ENCODE measurements at regions not wholly inside any gene's neighbourhood (a gene's known extent, or its start where the extent isn't known, plus 50 kb on each side); places are given as distances from the start of the nearest gene placed in this dataset.

GRCh38 chr6:149213829-149214228 lies 103.7 kb upstream of the TAB2 start:
- DNase-seq (ENCODE audit: low read depth in 2 of 2, low spot score in 1 of 2) = no peak

DNA sequence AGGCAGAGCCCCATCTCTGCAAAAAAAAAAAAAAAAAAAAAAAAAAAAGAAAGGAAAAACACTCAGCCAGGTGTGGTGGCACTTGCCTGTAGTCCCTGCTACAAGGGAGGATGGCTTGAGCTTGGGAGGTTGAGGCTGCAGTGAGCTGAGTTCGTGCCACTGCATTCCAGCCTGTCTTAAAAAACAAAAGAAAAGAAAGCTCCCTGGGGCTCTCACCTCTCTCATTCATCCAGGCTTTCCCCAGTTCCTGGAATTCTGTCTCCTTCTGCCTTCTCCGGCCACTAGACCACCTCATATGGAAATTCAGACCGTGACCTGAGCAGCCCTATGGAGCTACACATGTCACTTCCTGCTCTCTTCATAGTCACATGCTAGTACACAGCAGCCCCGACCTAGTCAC lies 101.1 kb upstream of the TAB2 start:
- no peak for DNase-seq (ENCODE audit: low read depth in 2 of 2, low spot score in 1 of 2)

DNA sequence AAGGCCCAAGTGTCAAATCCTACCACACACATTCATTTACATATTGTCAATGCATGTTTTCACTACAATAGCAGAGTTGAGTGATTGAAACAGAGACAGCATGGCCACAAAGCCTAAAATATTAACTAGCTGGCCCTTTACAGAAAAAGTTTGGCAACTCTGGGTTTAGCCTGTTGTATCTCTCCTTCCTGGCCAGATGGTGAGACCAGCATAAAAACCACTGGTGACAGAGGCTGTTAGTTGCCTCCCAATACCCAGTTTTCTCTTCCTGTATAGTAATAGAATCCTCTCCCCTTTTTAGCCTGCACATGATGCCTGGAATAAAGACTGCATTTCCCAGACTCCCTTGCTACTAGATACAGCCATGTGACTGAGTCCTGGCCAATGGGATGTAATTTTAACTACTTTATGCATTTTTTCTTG lies 100.0 kb upstream of the TAB2 start:
- no peak for DNase-seq (ENCODE audit: low read depth in 2 of 2, low spot score in 1 of 2)

GRCh38 chr6:149218471-149218870 lies 99.0 kb upstream of the TAB2 start:
- DNase-seq (ENCODE audit: low read depth in 2 of 2, low spot score in 1 of 2) = no peak

GRCh38 chr6:149218915-149219314 lies 98.6 kb upstream of the TAB2 start:
- DNase-seq (ENCODE audit: low read depth in 2 of 2, low spot score in 1 of 2) = no peak

GRCh38 chr6:149220882-149221773 lies 96.4 kb upstream of the TAB2 start:
- DNase-seq (ENCODE audit: low read depth in 2 of 2, low spot score in 1 of 2) = no peak

DNA sequence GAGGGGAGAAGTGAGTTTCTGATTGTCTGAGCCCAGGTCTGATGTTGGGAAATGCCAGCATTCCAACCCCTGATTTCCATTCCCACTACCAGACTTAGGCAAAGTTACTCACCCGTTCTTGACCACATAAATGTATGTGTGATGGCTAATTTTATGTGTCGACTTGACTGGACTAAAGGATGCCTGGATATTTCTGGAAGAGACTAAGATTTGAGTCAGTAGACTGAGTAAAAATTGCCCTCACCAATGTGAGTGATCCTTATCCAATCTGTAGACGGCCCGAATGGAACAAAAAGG lies 95.8 kb upstream of the TAB2 start:
- DNase-seq (ENCODE audit: low read depth in 2 of 2, low spot score in 1 of 2) = no peak

GRCh38 chr6:149223120-149223903 lies 94.2 kb upstream of the TAB2 start:
- DNase-seq (ENCODE audit: low read depth in 2 of 2, low spot score in 1 of 2) = no peak

DNA sequence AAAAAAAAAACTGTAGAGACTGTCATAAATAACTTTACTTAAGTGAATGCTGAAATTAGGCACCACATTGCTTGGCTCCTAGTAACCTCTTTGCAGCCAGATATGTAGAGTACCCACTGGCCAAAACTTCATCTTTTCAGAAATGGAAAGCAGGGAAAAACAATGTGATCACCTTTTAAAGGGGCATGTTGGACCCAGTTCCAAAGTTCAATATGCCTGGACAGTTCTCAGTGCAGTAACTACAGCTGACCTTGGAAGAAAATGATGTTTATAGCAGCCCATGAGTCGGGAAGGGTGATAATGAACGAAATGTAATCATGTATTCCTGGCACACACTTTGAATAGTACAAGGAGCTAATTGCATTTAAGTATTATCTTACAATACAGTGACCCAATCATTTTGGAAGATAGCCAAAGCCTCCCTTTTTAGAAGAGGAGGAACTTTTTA lies 93.6 kb upstream of the TAB2 start:
- no peak for DNase-seq (ENCODE audit: low read depth in 2 of 2, low spot score in 1 of 2)

DNA sequence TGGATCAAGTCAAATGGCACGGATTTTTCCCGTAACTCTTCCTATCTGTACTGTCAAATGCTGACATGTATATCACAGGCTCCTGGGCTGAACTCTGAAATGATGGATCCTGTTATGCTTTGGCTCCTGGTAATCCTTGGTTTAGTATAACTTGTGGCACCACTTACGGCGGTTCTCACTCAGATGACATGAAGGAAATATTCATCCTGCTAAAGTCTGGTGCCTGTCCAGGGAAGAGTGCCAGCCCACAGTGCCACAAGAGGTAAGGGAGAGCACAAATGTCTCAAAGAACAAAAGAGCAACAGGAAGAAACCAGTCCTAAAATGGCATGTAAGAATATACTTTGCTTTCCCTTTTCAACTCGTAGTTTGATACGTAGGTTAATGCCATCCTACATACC lies 93.1 kb upstream of the TAB2 start:
- DNase-seq (ENCODE audit: low read depth in 2 of 2, low spot score in 1 of 2) = no peak

DNA sequence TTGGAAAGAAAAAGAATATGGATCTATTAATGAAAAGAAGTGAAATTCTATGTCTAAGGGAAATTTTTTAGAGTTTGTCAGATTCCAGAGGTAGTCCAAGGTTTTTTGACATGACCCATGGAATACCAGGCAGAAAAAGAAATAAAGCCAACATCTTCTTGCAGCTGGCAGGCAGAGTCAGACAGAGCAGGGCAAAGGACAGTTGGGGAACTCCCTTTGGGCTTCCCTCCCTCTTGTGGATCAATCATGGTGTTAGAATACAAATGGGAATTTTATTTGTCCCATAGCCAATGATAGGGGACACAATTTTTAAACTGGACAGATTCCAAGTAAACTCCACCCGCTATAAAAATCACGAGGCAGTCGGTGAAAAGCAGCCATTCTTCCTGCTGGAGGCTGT lies 92.1 kb upstream of the TAB2 start:
- DNase-seq (ENCODE audit: low read depth in 2 of 2, low spot score in 1 of 2) = no peak

DNA sequence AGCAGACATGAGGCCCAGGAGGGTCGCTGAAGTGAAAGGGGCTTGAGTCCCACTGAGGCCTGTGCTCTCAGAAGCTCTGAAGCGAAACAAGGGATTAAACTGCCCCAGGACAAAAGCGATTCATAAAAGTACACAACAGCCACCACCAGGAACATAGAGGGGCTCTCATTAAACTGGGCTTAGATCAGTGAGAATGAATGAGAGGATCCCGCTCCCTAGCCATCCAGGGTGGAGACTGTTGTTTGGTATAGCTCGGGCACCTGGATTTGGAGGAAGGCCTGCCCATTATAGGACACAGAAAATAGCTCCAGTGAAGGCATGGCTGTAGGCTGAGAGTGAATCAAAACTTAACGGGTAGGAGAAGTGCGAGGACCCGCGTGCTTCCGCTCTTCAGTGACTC lies 91.6 kb upstream of the TAB2 start:
- no peak for DNase-seq (ENCODE audit: low read depth in 2 of 2, low spot score in 1 of 2)

DNA sequence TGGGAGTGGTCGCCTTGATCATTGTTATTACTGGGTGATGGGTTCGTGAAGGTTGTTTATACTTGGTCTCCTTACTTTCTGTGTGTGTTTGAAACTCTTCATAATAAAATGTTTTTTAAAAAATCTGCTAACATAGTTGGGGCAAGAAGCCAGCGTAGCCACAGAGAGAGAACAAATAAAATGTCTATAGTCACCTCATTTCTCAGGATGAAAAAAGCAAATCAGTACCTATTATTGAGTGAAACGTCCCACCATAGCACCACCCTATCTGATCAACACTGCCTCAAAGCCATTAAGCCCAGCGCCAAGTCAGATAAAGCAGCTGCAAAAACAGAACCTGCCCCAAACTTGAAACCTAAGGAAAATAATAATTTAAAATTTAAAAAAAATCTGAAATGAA lies 89.7 kb upstream of the TAB2 start:
- no peak for DNase-seq (ENCODE audit: low read depth in 2 of 2, low spot score in 1 of 2)

DNA sequence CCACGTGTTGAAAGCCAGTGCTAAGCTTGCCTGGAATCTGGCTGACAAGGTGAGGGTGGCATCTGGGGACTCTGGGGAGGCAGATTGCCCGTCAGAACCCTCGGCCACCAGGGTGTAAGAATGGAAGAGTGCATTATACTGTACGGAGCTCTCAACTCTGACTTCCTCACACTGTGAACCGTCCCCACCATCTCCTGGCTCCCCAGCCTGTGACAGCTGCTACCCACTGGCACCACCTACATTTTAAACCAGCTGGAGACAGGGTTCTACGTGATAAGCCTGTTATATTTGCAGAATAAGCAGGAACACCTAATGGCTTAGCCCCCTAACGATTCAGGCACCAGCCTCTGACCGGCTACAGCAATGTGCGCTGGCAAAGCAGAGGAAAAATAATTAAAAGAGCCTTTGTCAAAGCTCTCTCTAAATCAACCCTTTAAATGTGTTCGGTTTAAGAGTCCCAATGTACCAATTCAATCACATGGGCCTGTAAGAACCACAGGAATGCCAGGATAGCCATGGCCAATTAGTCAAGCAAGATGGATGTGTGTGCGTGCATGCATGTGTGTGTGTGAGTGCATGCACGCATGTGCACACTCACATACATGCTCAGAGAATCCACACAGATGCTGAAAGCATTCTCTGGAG lies 89.1 kb upstream of the TAB2 start:
- DNase-seq (ENCODE audit: low read depth in 2 of 2, low spot score in 1 of 2) = no peak

GRCh38 chr6:149229096-149229495 lies 88.4 kb upstream of the TAB2 start:
- DNase-seq (ENCODE audit: low read depth in 2 of 2, low spot score in 1 of 2) = no peak

- DNase-seq (ENCODE audit: low read depth in 2 of 2, low spot score in 1 of 2) = no peak
Measured at GRCh38 chr6:149230712-149231460, 86.6 kb upstream of the TAB2 start.

GRCh38 chr6:149231778-149232177 lies 85.7 kb upstream of the TAB2 start:
- no peak for DNase-seq (ENCODE audit: low read depth in 2 of 2, low spot score in 1 of 2)

- peak in 1 of 2 donors; percentile 9 for DNase-seq (ENCODE audit: low read depth in 2 of 2, low spot score in 1 of 2)
Measured at GRCh38 chr6:149233056-149233715, 84.3 kb upstream of the TAB2 start.

DNA sequence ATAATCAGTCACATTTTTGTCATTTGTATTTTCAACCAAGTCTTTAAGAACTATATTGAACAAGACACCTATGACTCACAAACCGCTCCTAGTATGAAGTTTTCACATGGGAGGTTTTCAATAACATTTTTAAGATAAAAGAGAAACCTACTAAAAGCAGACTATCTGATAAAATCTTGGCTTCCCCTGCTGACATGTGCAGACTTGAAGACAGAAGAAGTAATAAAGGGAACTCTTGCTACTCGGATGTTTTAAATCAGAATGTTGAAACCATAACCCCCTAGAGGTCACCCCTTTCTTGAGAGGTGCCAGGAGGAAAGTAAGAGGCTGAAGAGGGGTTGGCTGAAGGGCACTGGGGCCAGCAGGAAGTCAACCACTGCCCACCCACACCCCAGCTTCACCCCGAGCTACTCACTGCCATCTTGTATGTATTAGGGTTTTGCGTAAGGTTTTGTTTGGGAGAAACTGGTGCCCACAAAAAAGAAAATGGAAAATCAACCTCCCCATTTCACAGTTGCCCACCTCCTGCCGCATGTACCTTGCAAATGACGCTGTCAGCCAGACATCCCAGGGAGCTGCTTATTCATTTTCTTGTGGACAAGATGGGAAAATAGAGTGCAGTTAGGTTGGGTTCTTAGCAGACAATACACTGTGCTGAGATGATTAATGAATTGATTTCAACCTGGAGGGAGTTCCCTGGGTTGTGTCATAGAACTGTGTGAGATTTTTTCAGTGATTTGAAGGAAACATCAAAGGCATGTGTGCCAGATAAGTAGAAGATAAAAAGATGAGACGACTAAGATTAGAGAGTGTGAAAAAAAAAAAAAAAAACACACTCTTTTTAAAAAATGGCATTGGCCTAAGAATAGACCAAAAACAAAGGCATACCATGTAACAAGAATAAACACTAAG lies 83.2 kb upstream of the TAB2 start:
- DNase-seq (ENCODE audit: low read depth in 2 of 2, low spot score in 1 of 2) = no peak

- no peak for DNase-seq (ENCODE audit: low read depth in 2 of 2, low spot score in 1 of 2)
Measured at GRCh38 chr6:149235130-149235561, 82.4 kb upstream of the TAB2 start.
